ENCODE measurements at regions not wholly inside any gene's neighbourhood (a gene's known extent, or its start where the extent isn't known, plus 50 kb on each side); places are given as distances from the start of the nearest gene placed in this dataset.

GRCh38 chr15:35701402-35702046 is 155.6 kb upstream of the DPH6 start:
- Mint-ChIP-seq H3K9me3 (ENCODE audit: unreplicated experiment) (no peaks in the 10 kb centered on the region), H3K27me3 (ENCODE audit: unreplicated experiment) (peaks cover 3% of the 10 kb centered on the region), H3K27ac (ENCODE audit: unreplicated experiment) (no peak overlapping the region), H3K36me3 (ENCODE audit: low read depth, unreplicated experiment) (no peaks in the 10 kb centered on the region), H3K4me1 (ENCODE audit: unreplicated experiment) (peaks cover 65% of the 10 kb centered on the region), H3K4me3 (ENCODE audit: unreplicated experiment) (no peak overlapping the region)
- no peak for DNase-seq (ENCODE audit: low spot score)
- TF ChIP-seq CTCF (IDR thresholded peaks at IDR 0.05; ENCODE audit: unreplicated experiment) = no peak

DNA sequence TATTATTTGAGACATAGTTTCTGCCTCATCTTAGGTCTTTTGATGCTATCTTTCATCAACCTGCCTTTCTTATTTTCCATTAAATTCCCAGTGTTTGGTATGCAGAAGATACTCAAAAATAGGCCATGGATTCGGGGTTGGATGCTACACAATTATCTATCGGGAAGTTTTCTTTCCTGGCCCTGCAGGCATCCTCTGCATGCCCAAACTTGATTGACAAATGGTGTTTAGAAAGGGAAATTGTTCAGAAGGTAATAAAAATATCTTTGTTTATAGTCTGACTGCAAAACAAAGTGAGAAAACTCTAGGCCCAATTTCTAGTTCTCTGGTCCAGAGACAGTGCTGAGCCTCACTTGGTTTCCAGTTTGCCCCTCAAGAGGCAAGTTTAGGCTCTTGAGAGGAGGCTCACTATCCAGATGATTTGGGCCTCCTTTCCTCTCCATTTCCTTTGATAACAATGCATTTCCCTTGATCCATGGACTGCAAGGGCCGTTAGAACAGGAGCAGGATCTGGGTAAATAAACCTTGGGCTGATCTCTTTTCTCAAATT is 157.1 kb upstream of the DPH6 start:
- Mint-ChIP-seq H3K4me1 (ENCODE audit: unreplicated experiment) (peaks cover 55% of the 10 kb centered on the region), H3K4me3 (ENCODE audit: unreplicated experiment) (no peak overlapping the region), H3K27ac (ENCODE audit: unreplicated experiment) (no peak overlapping the region), H3K36me3 (ENCODE audit: low read depth, unreplicated experiment) (no peaks in the 10 kb centered on the region), H3K27me3 (ENCODE audit: unreplicated experiment) (peaks cover under 1% of the 10 kb centered on the region), H3K9me3 (ENCODE audit: unreplicated experiment) (no peaks in the 10 kb centered on the region)
- no peak for DNase-seq (ENCODE audit: low spot score)
- TF ChIP-seq CTCF (IDR thresholded peaks at IDR 0.05; ENCODE audit: unreplicated experiment) = no peak

DNA sequence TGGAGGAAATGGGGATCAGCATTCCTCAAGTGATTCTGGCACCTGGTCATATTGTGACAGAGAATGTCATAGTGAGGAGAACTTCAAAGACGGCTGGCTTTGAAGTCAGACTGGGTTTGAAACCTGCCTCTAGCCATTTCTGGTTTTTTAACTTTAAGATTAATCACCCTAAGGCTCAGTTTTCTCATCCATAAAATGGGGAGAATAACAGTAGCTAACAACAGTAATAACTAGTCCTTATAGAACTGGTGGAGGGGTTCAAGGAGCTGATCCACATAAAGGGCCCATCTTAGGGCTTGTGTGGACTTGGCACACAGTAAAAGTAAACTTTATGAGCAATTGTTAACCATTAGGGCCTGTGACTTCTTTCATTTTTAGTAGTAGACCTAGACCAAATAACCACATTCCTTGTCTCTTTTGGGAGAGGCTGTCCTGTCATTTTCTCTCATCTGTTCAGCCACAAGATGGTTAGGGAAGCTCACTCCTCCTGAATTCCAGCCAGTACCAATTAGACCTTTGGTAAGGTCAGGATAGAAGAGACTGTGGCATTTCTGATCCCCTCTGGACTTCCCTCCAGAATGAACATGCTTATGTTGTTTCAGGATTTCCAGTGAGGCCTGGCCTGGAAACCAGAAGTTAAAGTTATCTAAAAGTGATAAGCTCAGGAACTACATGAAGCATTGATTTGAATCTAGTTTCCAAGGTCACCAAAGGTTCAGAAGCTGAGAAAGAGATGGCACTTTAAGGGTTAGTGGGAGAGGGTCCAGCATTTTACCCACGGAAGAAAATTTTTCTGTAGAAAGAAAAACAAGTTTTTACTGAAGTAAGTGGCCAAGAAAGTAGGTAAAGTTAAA is 159.3 kb upstream of the DPH6 start:
- Mint-ChIP-seq H3K27me3 (ENCODE audit: unreplicated experiment) (no peaks in the 10 kb centered on the region), H3K4me3 (ENCODE audit: unreplicated experiment) (no peak overlapping the region), H3K9me3 (ENCODE audit: unreplicated experiment) (no peaks in the 10 kb centered on the region), H3K4me1 (ENCODE audit: unreplicated experiment) (peaks cover 42% of the 10 kb centered on the region), H3K27ac (ENCODE audit: unreplicated experiment) (peak overlapping the region; percentile 76), H3K36me3 (ENCODE audit: low read depth, unreplicated experiment) (no peaks in the 10 kb centered on the region)
- TF ChIP-seq CTCF (IDR thresholded peaks at IDR 0.05; ENCODE audit: unreplicated experiment) = no peak
- no peak for DNase-seq (ENCODE audit: low spot score)

DNA sequence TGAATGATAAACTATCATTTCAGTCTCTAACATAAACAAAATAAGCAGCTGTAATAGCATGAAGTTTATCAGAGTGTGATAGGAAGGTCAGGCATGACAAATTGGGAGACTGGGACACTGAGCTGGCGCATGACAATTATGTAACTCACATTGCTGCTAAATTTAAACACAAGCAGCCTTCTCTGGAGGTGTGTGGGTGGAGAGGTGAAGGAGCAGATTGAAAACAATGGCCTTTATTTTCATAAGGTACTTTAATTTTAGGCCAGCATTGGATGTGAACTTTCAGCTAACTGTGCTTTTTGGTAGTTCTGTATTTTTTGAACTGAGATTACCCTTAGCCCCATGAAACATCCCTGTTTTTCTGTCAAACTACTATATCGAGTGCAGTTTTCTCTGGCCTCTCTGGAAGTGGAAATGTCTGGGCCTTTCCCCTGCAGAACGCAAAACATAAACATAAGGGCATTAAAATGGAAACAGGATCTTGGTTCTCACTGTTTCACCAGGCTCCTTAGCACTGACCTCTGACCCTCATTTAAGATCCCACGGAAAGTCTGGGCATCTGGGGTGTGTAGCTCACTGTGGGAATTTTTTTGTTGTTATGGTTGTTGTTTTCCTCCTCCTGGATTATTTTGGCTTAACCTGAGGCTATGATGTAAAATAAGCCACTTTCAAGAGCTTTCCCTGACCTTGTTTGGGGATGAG is 160.1 kb upstream of the DPH6 start:
- H3K4me3 Mint-ChIP-seq (ENCODE audit: unreplicated experiment) = no peak overlapping the region
- H3K27ac Mint-ChIP-seq (ENCODE audit: unreplicated experiment) = peak overlapping the region; percentile 76
- TF ChIP-seq CTCF (IDR thresholded peaks at IDR 0.05; ENCODE audit: unreplicated experiment) = no peak
- H3K36me3 Mint-ChIP-seq (ENCODE audit: low read depth, unreplicated experiment) = no peaks in the 10 kb centered on the region
- no peaks in the 10 kb centered on the region for H3K9me3 Mint-ChIP-seq (ENCODE audit: unreplicated experiment)
- H3K27me3 Mint-ChIP-seq (ENCODE audit: unreplicated experiment) = no peaks in the 10 kb centered on the region
- no peak for DNase-seq (ENCODE audit: low spot score)
- H3K4me1 Mint-ChIP-seq (ENCODE audit: unreplicated experiment) = peaks cover 42% of the 10 kb centered on the region
